Liver (tissue), 8 donors: ENCODE measurements at regions not wholly inside any gene's neighbourhood (a gene's known extent, or its start where the extent isn't known, plus 50 kb on each side); places are given as distances from the start of the nearest gene placed in this dataset.

Source experiments
- DNase-seq: peaks from one replicate; pipeline ENCODE4 v3.0.0-alpha.2; 2017; ENCODE audit warnings: low spot score
- H3K27ac ChIP-seq, 2 donors: one replicate each; pipeline ENCODE4 v1.7.0; 2013; ENCODE audit warnings: inconsistent platforms in 2 of 2, low read length in 2 of 2, control low read depth in 1 of 2, low read depth in 1 of 2, mild to moderate bottlenecking in 1 of 2
- H3K27me3 ChIP-seq, 4 donors: one replicate each; pipeline versions ENCODE4 v1.6.1 to v1.7.0; 2013; ENCODE audit warnings: low read length in 3 of 4, inconsistent platforms in 1 of 4, mild to moderate bottlenecking in 1 of 4, moderate library complexity in 1 of 4; ENCODE audit not compliant: control insufficient read depth in 4 of 4, insufficient read depth in 4 of 4
- H3K36me3 ChIP-seq, 4 donors: one replicate each; pipeline versions ENCODE4 v1.6.1 to v1.7.0; 2013; ENCODE audit warnings: low read length in 3 of 4, mild to moderate bottlenecking in 3 of 4, low read depth in 1 of 4, moderate library complexity in 1 of 4; ENCODE audit not compliant: control insufficient read depth in 4 of 4, insufficient read depth in 3 of 4
- H3K4me1 ChIP-seq, 4 donors: one replicate each; pipeline versions ENCODE4 v1.6.1 to v1.7.0; 2013; ENCODE audit warnings: low read length in 3 of 4, mild to moderate bottlenecking in 3 of 4, moderate library complexity in 1 of 4; ENCODE audit not compliant: control insufficient read depth in 4 of 4, insufficient read depth in 4 of 4
- H3K4me3 ChIP-seq, 3 donors: one replicate each; pipeline versions ENCODE4 v1.6.1 to v1.7.0; 2013; ENCODE audit warnings: low read length in 3 of 3, control low read depth in 1 of 3, low read depth in 1 of 3, mild to moderate bottlenecking in 1 of 3
- H3K9ac ChIP-seq, 2 donors: one replicate each; pipeline ENCODE4 v1.7.0; 2013; ENCODE audit warnings: low read length in 2 of 2, mild to moderate bottlenecking in 2 of 2, moderate library complexity in 2 of 2, control low read depth in 1 of 2, low read depth in 1 of 2
- H3K9me3 ChIP-seq, 4 donors: one replicate each; pipeline versions ENCODE4 v1.6.1 to v1.7.0; 2013; ENCODE audit warnings: low read length in 3 of 4; ENCODE audit not compliant: control insufficient read depth in 4 of 4
- CTCF ChIP-seq: fragments of 150-350 bp; IDR thresholded peaks from 2 replicates; pipeline ENCODE4 v1.5.1; 2017; ENCODE audit warnings: improper control_type of control experiment, low read depth, low read length; ENCODE audit not compliant: missing input control
- EGR1 ChIP-seq, 2 donors: IDR thresholded peaks; 2 replicates each; pipeline ENCODE4 v1.6.1; 2016 to 2018; ENCODE audit warnings: antibody characterized with exemption in 2 of 2, low read depth in 2 of 2
- FOXA1 ChIP-seq: IDR thresholded peaks from 2 replicates; pipeline ENCODE4 v1.6.1; 2016; ENCODE audit warnings: antibody characterized with exemption
- FOXA2 ChIP-seq: IDR thresholded peaks from 2 replicates; pipeline ENCODE4 v1.6.1; 2016; ENCODE audit warnings: antibody characterized with exemption
- GABPA ChIP-seq, 2 donors: IDR thresholded peaks in 1 of 2; conservative IDR thresholded peaks in 1 of 2; 2 replicates each; pipeline ENCODE4 v1.6.1; 2016; ENCODE audit warnings: antibody characterized with exemption in 2 of 2, mild to moderate bottlenecking in 1 of 2, moderate library complexity in 1 of 2
- HNF4A ChIP-seq, 2 donors: conservative IDR thresholded peaks; 2 replicates each; pipeline ENCODE4 v1.6.1; 2016; ENCODE audit warnings: antibody characterized with exemption in 2 of 2, mild to moderate bottlenecking in 2 of 2
- HNF4G ChIP-seq: IDR thresholded peaks from 2 replicates; pipeline ENCODE4 v1.6.1; 2016; ENCODE audit warnings: antibody characterized with exemption
- JUND ChIP-seq, 2 donors: IDR thresholded peaks; 2 replicates each; pipeline ENCODE4 v1.6.1; 2016; ENCODE audit warnings: antibody characterized with exemption in 2 of 2
- NR2F2 ChIP-seq: IDR thresholded peaks from 2 replicates; pipeline ENCODE4 v1.6.1; 2016; ENCODE audit warnings: antibody characterized with exemption
- RXRA ChIP-seq, 2 donors: IDR thresholded peaks; 2 replicates each; pipeline ENCODE4 v1.6.1; 2017 to 2018; ENCODE audit warnings: antibody characterized with exemption in 2 of 2, mild to moderate bottlenecking in 1 of 2
- SP1 ChIP-seq: IDR thresholded peaks from 2 replicates; pipeline ENCODE4 v1.6.1; 2018; ENCODE audit warnings: antibody characterized with exemption, mild to moderate bottlenecking
- TAF1 ChIP-seq: conservative IDR thresholded peaks from 2 replicates; pipeline ENCODE4 v1.6.1; 2016; ENCODE audit warnings: antibody characterized with exemption, mild to moderate bottlenecking
- YY1 ChIP-seq: IDR thresholded peaks from 2 replicates; pipeline ENCODE4 v1.6.1; 2016; ENCODE audit warnings: antibody characterized with exemption, mild to moderate bottlenecking
- WGBS: extraction: QIAGEN DNeasy Blood & Tissue Kit; methylation state at CpG from one replicate; pipeline ENCODE4 v1.1.7; 2013; 5-methylcytosine and 5-hydroxymethylcytosine counted together
- TF ChIP-seq, protein P1 (sequence below): IDR thresholded peaks from 2 replicates; pipeline ENCODE4 v1.6.1; 2016; ENCODE audit warnings: antibody characterized with exemption
- TF ChIP-seq, protein P2 (sequence below): IDR thresholded peaks from 2 replicates; pipeline ENCODE4 v1.6.1; 2016; ENCODE audit warnings: antibody characterized with exemption
- donor health status: healthy.
- donor health status: healthy.
- donor health status: healthy.
- donor health status: healthy.
- donor health status: healthy.

- Histone ChIP-seq H3K27ac (no peak overlapping the region), H3K4me3 (no peak overlapping the region), H3K27me3 (no peaks in the 10 kb centered on the region), H3K9me3 (no peaks in the 10 kb centered on the region), H3K9ac (no peak overlapping the region), H3K36me3 (no peaks in the 10 kb centered on the region), H3K4me1 (no peaks in the 10 kb centered on the region)
- TF ChIP-seq YY1 (no peak), TAF1 (no peak), HNF4A (conservative IDR thresholded peaks at IDR 0.05) (no peak)
- no peak for DNase-seq
- 80% methylated on average over 2 of the region's 2 CpGs for WGBS
Observed at GRCh38 chr1:162997499-162998285, 71.5 kb upstream of the RGS4 start.

DNA sequence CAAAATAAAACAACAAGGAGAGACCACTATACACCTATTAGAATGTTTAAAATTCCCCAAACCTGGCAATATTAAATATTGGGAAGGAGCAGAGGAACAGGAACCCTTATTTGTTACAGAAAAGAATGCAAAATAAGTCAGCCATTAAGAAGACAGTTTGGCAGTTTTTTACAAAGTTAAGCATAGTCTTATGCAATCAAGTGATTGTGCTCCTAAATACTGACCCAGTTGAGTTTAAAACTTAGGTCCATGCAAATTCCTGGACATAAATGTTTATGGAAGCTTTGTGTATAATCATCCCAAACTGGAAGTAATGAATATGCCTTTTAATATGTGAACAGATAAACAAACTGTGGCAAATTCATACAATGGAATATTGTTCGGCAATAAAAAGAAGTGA is 72.9 kb upstream of the RGS4 start:
- no peak overlapping the region for H3K27ac ChIP-seq
- no peak for DNase-seq
- H3K4me3 ChIP-seq, result no peak overlapping the region
- no peaks in the 10 kb centered on the region for H3K27me3 ChIP-seq
- H3K9ac ChIP-seq, result no peak overlapping the region
- TF ChIP-seq, protein P1, sequence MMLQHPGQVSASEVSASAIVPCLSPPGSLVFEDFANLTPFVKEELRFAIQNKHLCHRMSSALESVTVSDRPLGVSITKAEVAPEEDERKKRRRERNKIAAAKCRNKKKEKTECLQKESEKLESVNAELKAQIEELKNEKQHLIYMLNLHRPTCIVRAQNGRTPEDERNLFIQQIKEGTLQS, result no peak
- TF ChIP-seq NR2F2 (no peak), SP1 (no peak), RXRA (IDR thresholded peaks at IDR 0.05) (no peak), YY1 (no peak), HNF4G (no peak), FOXA2 (no peak), FOXA1 (no peak), GABPA (IDR thresholded peaks at IDR 0.05 in 1 of 2, conservative IDR thresholded peaks at IDR 0.05 in 1 of 2) (no peak), CTCF (no peak), JUND (IDR thresholded peaks at IDR 0.05) (no peak)
- TF ChIP-seq, protein P2, sequence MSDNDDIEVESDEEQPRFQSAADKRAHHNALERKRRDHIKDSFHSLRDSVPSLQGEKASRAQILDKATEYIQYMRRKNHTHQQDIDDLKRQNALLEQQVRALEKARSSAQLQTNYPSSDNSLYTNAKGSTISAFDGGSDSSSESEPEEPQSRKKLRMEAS, result no peak
- no peaks in the 10 kb centered on the region for H3K36me3 ChIP-seq
- 98% methylated on average over 1 of the region's 1 CpG for WGBS
- H3K9me3 ChIP-seq, result no peaks in the 10 kb centered on the region
- H3K4me1 ChIP-seq, result no peaks in the 10 kb centered on the region

DNA sequence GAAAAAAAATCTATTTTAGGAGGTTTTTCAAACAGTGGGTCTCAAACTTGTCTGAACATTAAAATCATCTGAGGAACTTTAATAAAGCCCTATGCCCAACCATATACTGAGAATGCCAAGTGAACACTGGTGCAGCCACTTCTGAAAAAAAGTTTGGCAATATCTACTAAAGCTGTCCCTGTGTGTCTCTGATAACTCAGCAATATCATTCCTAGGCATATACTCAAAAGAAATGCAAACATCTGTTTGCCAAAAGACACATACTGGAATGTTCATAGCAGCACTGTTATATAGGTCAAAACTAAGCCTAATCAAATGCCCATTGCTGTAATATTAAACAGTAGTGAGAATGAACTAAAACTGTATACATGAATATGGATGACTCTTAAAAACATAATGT is 74.2 kb upstream of the RGS4 start:
- no peaks in the 10 kb centered on the region for H3K36me3 ChIP-seq
- no peaks in the 10 kb centered on the region for H3K9me3 ChIP-seq
- DNase-seq, result no peak
- H3K4me3 ChIP-seq, result no peak overlapping the region
- H3K4me1 ChIP-seq, result no peaks in the 10 kb centered on the region
- no peak overlapping the region for H3K27ac ChIP-seq
- H3K9ac ChIP-seq, result no peak overlapping the region
- no peak for TF ChIP-seq GABPA (IDR thresholded peaks at IDR 0.05 in 1 of 2, conservative IDR thresholded peaks at IDR 0.05 in 1 of 2)
- no peak for TF ChIP-seq YY1
- TF ChIP-seq NR2F2, result no peak
- TF ChIP-seq EGR1 (IDR thresholded peaks at IDR 0.05; ENCODE audit: low read depth in 2 of 2), result no peak
- TF ChIP-seq, protein P2, result no peak
- TF ChIP-seq HNF4G, result no peak
- no peak for TF ChIP-seq RXRA (IDR thresholded peaks at IDR 0.05)
- H3K27me3 ChIP-seq, result peaks cover 0 to 2% (median 0%) of the 10 kb centered on the region in 4 donors
